ENCODE measurements at regions not wholly inside any gene's neighbourhood (a gene's known extent, or its start where the extent isn't known, plus 50 kb on each side); places are given as distances from the start of the nearest gene placed in this dataset.

DNA sequence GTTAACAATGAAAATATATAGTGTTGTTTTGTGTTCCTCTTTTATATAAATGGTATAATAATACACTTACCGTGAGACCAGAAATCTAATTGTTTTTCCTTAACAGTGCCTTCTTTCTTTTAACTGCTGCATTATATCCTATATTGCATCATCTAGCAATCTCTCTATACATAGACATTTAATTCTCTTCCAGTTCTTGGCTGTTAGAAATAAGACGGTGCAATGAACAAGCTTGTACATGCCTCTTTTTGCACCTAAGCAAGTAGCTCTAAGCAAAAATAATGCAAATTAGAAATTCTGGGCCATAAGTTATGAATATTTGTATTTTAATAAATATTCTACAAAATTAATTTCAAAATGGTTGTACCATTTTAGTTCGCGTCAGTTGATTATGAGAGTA, 55.9 kb upstream of the AHR start:
- no peak overlapping the region for H2AFZ ChIP-seq (ENCODE audit: low read depth)

GRCh38 chr7:17244786-17245185, 53.7 kb upstream of the AHR start:
- Histone ChIP-seq H3K4me1 (ENCODE audit: low read depth, poor library complexity, severe bottlenecking) (no peaks in the 10 kb centered on the region), H3K27me3 (ENCODE audit: insufficient read depth, low read depth) (no peaks in the 10 kb centered on the region), H3K79me2 (ENCODE audit: insufficient read depth, low read depth) (no peaks in the 10 kb centered on the region), H3K27ac (no peak overlapping the region), H3K4me2 (no peak overlapping the region), H2AFZ (ENCODE audit: low read depth) (no peak overlapping the region), H3K4me3 (IDR thresholded peaks at IDR 0.05; ENCODE audit: insufficient read depth, low read depth, low read length) (no peak overlapping the region), H4K20me1 (ENCODE audit: insufficient read depth) (no peaks in the 10 kb centered on the region), H3K9ac (no peak overlapping the region), H3K36me3 (ENCODE audit: insufficient read depth) (no peaks in the 10 kb centered on the region)
- TF ChIP-seq CTCF (conservative IDR thresholded peaks at IDR 0.05; ENCODE audit: low read depth, low read length), result no peak

More for the DNA sequence above, 55.9 kb upstream of the AHR start:
- no peaks in the 10 kb centered on the region for H3K4me1 ChIP-seq (ENCODE audit: low read depth, poor library complexity, severe bottlenecking)
- no peaks in the 10 kb centered on the region for H3K27me3 ChIP-seq (ENCODE audit: insufficient read depth, low read depth)
- no peaks in the 10 kb centered on the region for H3K36me3 ChIP-seq (ENCODE audit: insufficient read depth)
- no peaks in the 10 kb centered on the region for H3K79me2 ChIP-seq (ENCODE audit: insufficient read depth, low read depth)
- H3K4me2 ChIP-seq, result no peak overlapping the region
- no peak overlapping the region for H3K4me3 ChIP-seq (IDR thresholded peaks at IDR 0.05; ENCODE audit: insufficient read depth, low read depth, low read length)
- no peak overlapping the region for H3K27ac ChIP-seq
- no peak for TF ChIP-seq CTCF (conservative IDR thresholded peaks at IDR 0.05; ENCODE audit: low read depth, low read length)
- H4K20me1 ChIP-seq (ENCODE audit: insufficient read depth), result no peaks in the 10 kb centered on the region
- H3K9ac ChIP-seq, result no peak overlapping the region

DNA sequence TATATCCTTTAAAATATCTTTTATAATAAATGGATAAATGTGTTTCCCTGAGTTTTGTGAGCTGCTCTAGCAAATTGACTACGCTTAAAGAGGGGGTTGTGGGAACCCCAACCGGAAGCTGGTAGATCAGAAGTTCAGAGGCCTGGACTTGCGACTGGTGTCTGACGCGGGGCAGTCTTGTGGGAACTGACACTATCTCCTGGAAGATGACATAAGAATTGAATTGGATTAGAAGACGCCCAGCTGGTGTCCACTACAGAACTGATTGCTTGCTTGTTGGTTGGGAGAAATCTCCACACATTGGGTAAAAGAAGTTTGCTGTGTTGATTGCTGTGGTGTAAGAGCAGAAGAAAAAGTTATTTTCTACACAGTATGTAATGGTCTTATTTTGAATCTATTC, 51.1 kb upstream of the AHR start:
- Histone ChIP-seq H4K20me1 (ENCODE audit: insufficient read depth) (no peaks in the 10 kb centered on the region), H3K4me2 (no peak overlapping the region), H3K27me3 (ENCODE audit: insufficient read depth, low read depth) (no peaks in the 10 kb centered on the region), H3K27ac (no peak overlapping the region), H3K36me3 (ENCODE audit: insufficient read depth) (no peaks in the 10 kb centered on the region), H3K4me3 (IDR thresholded peaks at IDR 0.05; ENCODE audit: insufficient read depth, low read depth, low read length) (no peak overlapping the region), H3K9ac (no peak overlapping the region), H2AFZ (ENCODE audit: low read depth) (no peak overlapping the region), H3K79me2 (ENCODE audit: insufficient read depth, low read depth) (no peaks in the 10 kb centered on the region), H3K4me1 (ENCODE audit: low read depth, poor library complexity, severe bottlenecking) (no peaks in the 10 kb centered on the region)
- TF ChIP-seq CTCF (conservative IDR thresholded peaks at IDR 0.05; ENCODE audit: low read depth, low read length), result no peak

DNA sequence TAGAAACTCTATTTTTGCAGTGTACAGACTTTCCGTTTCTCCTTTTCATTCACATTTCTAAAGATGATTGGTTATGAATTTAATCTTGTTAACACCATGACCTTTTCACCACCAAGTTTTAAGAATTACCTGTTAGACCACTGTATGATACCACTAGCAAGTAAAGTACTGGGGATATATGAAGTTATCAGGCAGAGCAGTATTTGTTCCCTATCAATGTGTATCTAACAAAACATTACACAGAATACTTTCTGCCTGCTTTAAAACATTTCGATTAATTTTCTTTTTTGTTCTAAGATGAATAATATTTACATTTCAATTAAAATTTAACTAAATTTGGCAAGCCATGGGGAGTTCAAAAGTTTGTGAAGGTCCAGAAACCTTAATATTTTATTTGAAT, 49.9 kb upstream of the AHR start:
- no peak overlapping the region for H3K27ac ChIP-seq
- TF ChIP-seq CTCF (conservative IDR thresholded peaks at IDR 0.05; ENCODE audit: low read depth, low read length), result no peak
- H3K27me3 ChIP-seq (ENCODE audit: insufficient read depth, low read depth), result no peaks in the 10 kb centered on the region
- no peaks in the 10 kb centered on the region for H3K4me1 ChIP-seq (ENCODE audit: low read depth, poor library complexity, severe bottlenecking)
- no peak overlapping the region for H3K4me2 ChIP-seq
- no peaks in the 10 kb centered on the region for H3K79me2 ChIP-seq (ENCODE audit: insufficient read depth, low read depth)
- no peak overlapping the region for H3K4me3 ChIP-seq (IDR thresholded peaks at IDR 0.05; ENCODE audit: insufficient read depth, low read depth, low read length)
- H3K9ac ChIP-seq, result no peak overlapping the region
- no peaks in the 10 kb centered on the region for H4K20me1 ChIP-seq (ENCODE audit: insufficient read depth)
- H2AFZ ChIP-seq (ENCODE audit: low read depth), result no peak overlapping the region
- H3K36me3 ChIP-seq (ENCODE audit: insufficient read depth), result no peaks in the 10 kb centered on the region
